ENCODE measurements at regions not wholly inside any gene's neighbourhood (a gene's known extent, or its start where the extent isn't known, plus 50 kb on each side); places are given as distances from the start of the nearest gene placed in this dataset.
A peak's percentile ranks its signal among the peaks of the same experiment; 100 is the strongest.

DNA sequence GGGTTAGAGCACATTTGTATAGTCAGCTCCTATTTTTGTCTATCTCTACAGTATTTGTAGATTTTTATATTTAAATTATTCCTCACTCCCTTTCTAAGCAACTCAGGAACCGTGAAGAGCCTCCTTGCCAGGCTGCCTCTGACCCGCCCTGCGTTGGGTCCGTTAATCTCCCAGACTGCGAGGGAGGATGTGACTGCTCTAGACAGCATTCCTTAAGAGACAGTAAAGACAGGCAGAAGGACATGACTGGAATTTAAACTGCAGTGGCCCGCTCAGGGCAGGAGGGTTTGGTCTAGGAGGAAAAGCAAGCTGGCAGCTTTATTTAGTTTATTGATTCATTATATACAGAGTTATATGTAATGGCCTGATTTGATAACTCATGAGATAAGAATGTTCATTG is 413.7 kb downstream of the TMEM135 start:
- Mint-ChIP-seq H3K27me3 (ENCODE audit: low read depth) (peaks cover 18% of the 10 kb centered on the region), H3K4me1 (peaks cover 24% of the 10 kb centered on the region), H3K36me3 (no peaks in the 10 kb centered on the region), H3K9me3 (no peaks in the 10 kb centered on the region), H3K4me3 (no peak overlapping the region), H3K27ac (peak overlapping the region; percentile 67)
- no peak for DNase-seq (ENCODE audit: low spot score in 2 of 2, unreplicated experiment in 2 of 2)
- TF ChIP-seq, protein P1, sequence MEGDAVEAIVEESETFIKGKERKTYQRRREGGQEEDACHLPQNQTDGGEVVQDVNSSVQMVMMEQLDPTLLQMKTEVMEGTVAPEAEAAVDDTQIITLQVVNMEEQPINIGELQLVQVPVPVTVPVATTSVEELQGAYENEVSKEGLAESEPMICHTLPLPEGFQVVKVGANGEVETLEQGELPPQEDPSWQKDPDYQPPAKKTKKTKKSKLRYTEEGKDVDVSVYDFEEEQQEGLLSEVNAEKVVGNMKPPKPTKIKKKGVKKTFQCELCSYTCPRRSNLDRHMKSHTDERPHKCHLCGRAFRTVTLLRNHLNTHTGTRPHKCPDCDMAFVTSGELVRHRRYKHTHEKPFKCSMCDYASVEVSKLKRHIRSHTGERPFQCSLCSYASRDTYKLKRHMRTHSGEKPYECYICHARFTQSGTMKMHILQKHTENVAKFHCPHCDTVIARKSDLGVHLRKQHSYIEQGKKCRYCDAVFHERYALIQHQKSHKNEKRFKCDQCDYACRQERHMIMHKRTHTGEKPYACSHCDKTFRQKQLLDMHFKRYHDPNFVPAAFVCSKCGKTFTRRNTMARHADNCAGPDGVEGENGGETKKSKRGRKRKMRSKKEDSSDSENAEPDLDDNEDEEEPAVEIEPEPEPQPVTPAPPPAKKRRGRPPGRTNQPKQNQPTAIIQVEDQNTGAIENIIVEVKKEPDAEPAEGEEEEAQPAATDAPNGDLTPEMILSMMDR (IDR thresholded peaks at IDR 0.05; ENCODE audit: unreplicated experiment), result no peak

DNA sequence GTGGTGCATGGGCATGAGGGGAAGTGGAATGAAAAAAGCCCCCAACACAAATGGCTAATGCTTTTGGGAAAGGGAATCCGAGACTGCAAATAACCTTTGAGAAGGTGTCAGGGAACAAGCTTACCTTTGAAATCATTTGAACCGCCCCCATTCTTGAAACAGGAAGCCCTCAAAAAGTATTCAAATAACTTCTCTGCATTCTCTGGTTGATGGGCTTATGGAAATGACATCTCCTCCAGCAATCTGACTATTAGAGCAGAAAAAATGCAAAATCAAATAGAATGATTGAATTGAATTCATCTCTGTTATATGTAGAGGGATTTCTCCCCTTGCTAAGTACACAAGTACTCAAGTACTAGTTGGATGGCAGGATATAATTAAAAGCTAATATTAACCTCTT is 409.9 kb downstream of the TMEM135 start:
- H3K4me1 Mint-ChIP-seq, result peaks cover 28% of the 10 kb centered on the region
- H3K36me3 Mint-ChIP-seq, result no peaks in the 10 kb centered on the region
- no peak overlapping the region for H3K4me3 Mint-ChIP-seq
- DNase-seq (ENCODE audit: low spot score in 2 of 2, unreplicated experiment in 2 of 2), result no peak
- H3K27me3 Mint-ChIP-seq (ENCODE audit: low read depth), result peaks cover 23% of the 10 kb centered on the region
- H3K9me3 Mint-ChIP-seq, result no peaks in the 10 kb centered on the region
- TF ChIP-seq, protein P1 (IDR thresholded peaks at IDR 0.05; ENCODE audit: unreplicated experiment), result no peak
- H3K27ac Mint-ChIP-seq, result no peak overlapping the region

- Mint-ChIP-seq H3K9me3 (no peaks in the 10 kb centered on the region), H3K4me1 (peaks cover 12% of the 10 kb centered on the region), H3K27me3 (ENCODE audit: low read depth) (peaks cover 25% of the 10 kb centered on the region), H3K27ac (no peak overlapping the region), H3K36me3 (no peaks in the 10 kb centered on the region), H3K4me3 (no peak overlapping the region)
- DNase-seq (ENCODE audit: low spot score in 2 of 2, unreplicated experiment in 2 of 2), result no peak
- TF ChIP-seq, protein P1 (IDR thresholded peaks at IDR 0.05; ENCODE audit: unreplicated experiment), result no peak
These were observed 407.3 kb downstream of the TMEM135 start for GRCh38 chr11:87444993-87445392.

- DNase-seq (ENCODE audit: low spot score in 2 of 2, unreplicated experiment in 2 of 2), result no peak
- Mint-ChIP-seq H3K4me3 (no peak overlapping the region), H3K4me1 (peaks cover 14% of the 10 kb centered on the region), H3K27ac (no peak overlapping the region), H3K36me3 (no peaks in the 10 kb centered on the region), H3K27me3 (ENCODE audit: low read depth) (peaks cover 22% of the 10 kb centered on the region), H3K9me3 (no peaks in the 10 kb centered on the region)
- TF ChIP-seq, protein P1 (IDR thresholded peaks at IDR 0.05; ENCODE audit: unreplicated experiment), result no peak
These were observed 406.0 kb downstream of the TMEM135 start for GRCh38 chr11:87443707-87444106.

- Mint-ChIP-seq H3K9me3 (no peaks in the 10 kb centered on the region), H3K27ac (no peak overlapping the region), H3K4me3 (no peak overlapping the region), H3K27me3 (ENCODE audit: low read depth) (peaks cover 4% of the 10 kb centered on the region), H3K4me1 (peaks cover 19% of the 10 kb centered on the region), H3K36me3 (no peaks in the 10 kb centered on the region)
- no peak for DNase-seq (ENCODE audit: low spot score in 2 of 2, unreplicated experiment in 2 of 2)
- TF ChIP-seq, protein P1 (IDR thresholded peaks at IDR 0.05; ENCODE audit: unreplicated experiment), result no peak
These were observed 402.5 kb downstream of the TMEM135 start for GRCh38 chr11:87440076-87440770.

Measured in mesothelial cell of epicardium (in vitro differentiated cells).